ENCODE measurements at regions not wholly inside any gene's neighbourhood (a gene's known extent, or its start where the extent isn't known, plus 50 kb on each side); places are given as distances from the start of the nearest gene placed in this dataset.

- Histone ChIP-seq H3K4me3 (ENCODE audit: low read length) (no peak overlapping the region), H3K4me1 (ENCODE audit: control insufficient read depth, insufficient read depth, low read length) (peaks cover 7% of the 10 kb centered on the region), H3K9me3 (ENCODE audit: control insufficient read depth, low read depth, low read length) (peaks cover 3% of the 10 kb centered on the region), H3K27ac (ENCODE audit: low read length) (peak overlapping the region; percentile 21), H3K36me3 (ENCODE audit: control insufficient read depth, insufficient read depth, low read length) (no peaks in the 10 kb centered on the region), H3K27me3 (ENCODE audit: control insufficient read depth, insufficient read depth, low read length) (no peaks in the 10 kb centered on the region)
- WGBS (ENCODE audit: insufficient coverage, low lambda C conversion rate), result no CpG with 5 or more reads among the region's 4 CpGs
- DNase-seq, result peak in 1 of 2 donors; percentile 33
Measured at GRCh38 chr14:97456958-97457357, 659.8 kb downstream of the VRK1 start.

GRCh38 chr14:97457575-97458085, 660.4 kb downstream of the VRK1 start:
- Histone ChIP-seq H3K4me1 (ENCODE audit: control insufficient read depth, insufficient read depth, low read length) (peaks cover 7% of the 10 kb centered on the region), H3K27me3 (ENCODE audit: control insufficient read depth, insufficient read depth, low read length) (no peaks in the 10 kb centered on the region), H3K4me3 (ENCODE audit: low read length) (no peak overlapping the region), H3K27ac (ENCODE audit: low read length) (no peak overlapping the region), H3K9me3 (ENCODE audit: control insufficient read depth, low read depth, low read length) (peaks cover 3% of the 10 kb centered on the region), H3K36me3 (ENCODE audit: control insufficient read depth, insufficient read depth, low read length) (no peaks in the 10 kb centered on the region)
- DNase-seq, result no peak
- no CpG with 5 or more reads among the region's 16 CpGs for WGBS (ENCODE audit: insufficient coverage, low lambda C conversion rate)

DNA sequence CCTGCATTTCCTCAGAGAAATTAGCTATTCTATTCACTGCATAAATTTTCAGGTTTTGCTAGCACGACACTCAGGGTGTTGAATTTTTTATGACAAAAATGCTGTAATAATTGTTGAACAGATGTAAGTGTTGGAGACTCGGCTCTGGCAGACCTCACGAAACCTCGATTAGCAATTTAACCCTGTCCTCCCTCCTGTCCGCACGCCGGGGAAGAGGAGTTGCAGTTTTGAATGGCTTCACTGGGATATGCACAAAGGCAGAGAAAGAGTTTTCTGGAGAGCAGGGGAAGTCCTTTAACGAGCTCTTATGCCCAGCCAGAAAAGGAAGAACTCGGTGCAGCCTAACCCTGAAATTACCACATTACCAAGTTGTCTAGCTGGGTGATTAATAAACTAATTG, 661.1 kb downstream of the VRK1 start:
- H3K4me3 ChIP-seq (ENCODE audit: low read length), result no peak overlapping the region
- no peaks in the 10 kb centered on the region for H3K27me3 ChIP-seq (ENCODE audit: control insufficient read depth, insufficient read depth, low read length)
- no peak for DNase-seq
- no peaks in the 10 kb centered on the region for H3K36me3 ChIP-seq (ENCODE audit: control insufficient read depth, insufficient read depth, low read length)
- peaks cover 7% of the 10 kb centered on the region for H3K4me1 ChIP-seq (ENCODE audit: control insufficient read depth, insufficient read depth, low read length)
- H3K9me3 ChIP-seq (ENCODE audit: control insufficient read depth, low read depth, low read length), result peaks cover 3% of the 10 kb centered on the region
- H3K27ac ChIP-seq (ENCODE audit: low read length), result no peak overlapping the region
- 100% methylated on average over 1 of the region's 9 CpGs for WGBS (ENCODE audit: insufficient coverage, low lambda C conversion rate)

GRCh38 chr14:97458661-97459579, 661.7 kb downstream of the VRK1 start:
- Histone ChIP-seq H3K9me3 (ENCODE audit: control insufficient read depth, low read depth, low read length) (peaks cover 3% of the 10 kb centered on the region), H3K36me3 (ENCODE audit: control insufficient read depth, insufficient read depth, low read length) (no peaks in the 10 kb centered on the region), H3K4me3 (ENCODE audit: low read length) (peak overlapping the region; percentile 26), H3K4me1 (ENCODE audit: control insufficient read depth, insufficient read depth, low read length) (peaks cover 7% of the 10 kb centered on the region), H3K27me3 (ENCODE audit: control insufficient read depth, insufficient read depth, low read length) (no peaks in the 10 kb centered on the region), H3K27ac (ENCODE audit: low read length) (no peak overlapping the region)
- peak; percentile 61 to 85 for DNase-seq
- no CpG with 5 or more reads among the region's 33 CpGs for WGBS (ENCODE audit: insufficient coverage, low lambda C conversion rate)

DNA sequence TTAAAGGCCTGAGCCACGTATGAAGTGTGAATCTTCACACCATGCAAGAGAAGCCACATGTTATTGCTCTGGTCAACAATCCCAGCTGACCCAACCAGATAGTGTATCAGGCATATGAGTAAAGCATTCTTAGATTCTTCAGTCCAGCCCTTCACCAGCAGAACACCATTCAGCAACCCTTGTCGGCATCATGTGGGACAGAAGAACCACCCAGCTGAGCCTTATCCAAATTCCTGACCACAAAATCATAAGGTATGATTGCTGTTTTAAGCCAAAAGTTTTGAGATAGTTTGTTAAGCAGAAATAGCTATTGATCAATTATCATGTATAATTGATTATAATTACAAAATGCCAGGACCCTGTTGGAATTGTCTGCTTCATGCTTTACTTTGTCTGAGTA, 664.9 kb downstream of the VRK1 start:
- Histone ChIP-seq H3K4me3 (ENCODE audit: low read length) (no peak overlapping the region), H3K9me3 (ENCODE audit: control insufficient read depth, low read depth, low read length) (peaks cover 3% of the 10 kb centered on the region), H3K36me3 (ENCODE audit: control insufficient read depth, insufficient read depth, low read length) (no peaks in the 10 kb centered on the region), H3K27ac (ENCODE audit: low read length) (no peak overlapping the region), H3K4me1 (ENCODE audit: control insufficient read depth, insufficient read depth, low read length) (peaks cover 3% of the 10 kb centered on the region), H3K27me3 (ENCODE audit: control insufficient read depth, insufficient read depth, low read length) (no peaks in the 10 kb centered on the region)
- WGBS (ENCODE audit: insufficient coverage, low lambda C conversion rate), result no CpG with 5 or more reads among the region's 2 CpGs
- no peak for DNase-seq

DNA sequence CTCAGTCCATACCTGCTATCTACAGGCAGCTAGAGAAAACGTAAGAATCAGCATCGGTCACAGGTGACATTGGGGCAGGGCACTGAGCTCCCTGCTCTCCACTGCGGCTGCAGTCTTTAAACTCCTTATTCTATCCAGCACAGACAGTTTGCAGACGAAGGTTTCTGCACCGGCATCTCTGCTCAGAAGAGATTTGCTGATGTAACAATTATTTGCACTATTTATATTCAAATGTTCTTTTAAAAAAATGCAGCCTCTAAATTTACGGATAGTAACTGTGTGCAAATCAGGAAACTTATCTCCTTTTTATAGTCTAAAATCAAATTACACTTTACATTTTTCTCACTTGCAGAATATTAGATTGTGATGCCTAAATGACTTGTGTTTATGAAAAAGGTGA, 671.0 kb downstream of the VRK1 start:
- Histone ChIP-seq H3K27me3 (ENCODE audit: control insufficient read depth, insufficient read depth, low read length) (peaks cover 4% of the 10 kb centered on the region), H3K9me3 (ENCODE audit: control insufficient read depth, low read depth, low read length) (no peaks in the 10 kb centered on the region), H3K4me3 (ENCODE audit: low read length) (no peak overlapping the region), H3K4me1 (ENCODE audit: control insufficient read depth, insufficient read depth, low read length) (no peaks in the 10 kb centered on the region), H3K27ac (ENCODE audit: low read length) (no peak overlapping the region), H3K36me3 (ENCODE audit: control insufficient read depth, insufficient read depth, low read length) (no peaks in the 10 kb centered on the region)
- DNase-seq, result no peak
- WGBS (ENCODE audit: insufficient coverage, low lambda C conversion rate), result 88% methylated on average over 1 of the region's 6 CpGs

GRCh38 chr14:97477353-97477752, 680.2 kb downstream of the VRK1 start:
- Histone ChIP-seq H3K27me3 (ENCODE audit: control insufficient read depth, insufficient read depth, low read length) (no peaks in the 10 kb centered on the region), H3K36me3 (ENCODE audit: control insufficient read depth, insufficient read depth, low read length) (no peaks in the 10 kb centered on the region), H3K4me1 (ENCODE audit: control insufficient read depth, insufficient read depth, low read length) (no peaks in the 10 kb centered on the region), H3K27ac (ENCODE audit: low read length) (no peak overlapping the region), H3K9me3 (ENCODE audit: control insufficient read depth, low read depth, low read length) (no peaks in the 10 kb centered on the region), H3K4me3 (ENCODE audit: low read length) (no peak overlapping the region)
- no CpG with 5 or more reads among the region's 4 CpGs for WGBS (ENCODE audit: insufficient coverage, low lambda C conversion rate)
- no peak for DNase-seq

DNA sequence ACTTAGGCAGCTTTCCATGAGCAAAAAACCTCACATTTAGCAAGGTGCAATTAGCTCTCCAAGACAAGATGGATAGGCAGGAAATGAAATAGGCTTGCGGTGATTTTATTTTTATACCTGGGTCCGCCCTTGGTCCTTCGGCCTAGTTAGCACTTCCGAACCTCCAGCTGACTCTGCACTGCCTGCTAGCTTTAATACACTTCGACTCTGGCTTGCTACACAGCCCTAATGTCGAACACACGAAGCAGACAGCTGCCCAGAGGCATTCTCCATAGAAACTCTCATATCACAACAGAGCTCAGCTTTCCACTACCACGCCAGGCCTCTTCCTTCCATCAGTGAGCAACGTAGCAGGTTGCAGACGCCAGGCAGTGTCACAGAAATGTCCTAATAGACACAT, 688.0 kb downstream of the VRK1 start:
- H3K4me1 ChIP-seq (ENCODE audit: control insufficient read depth, insufficient read depth, low read length), result no peaks in the 10 kb centered on the region
- no peak overlapping the region for H3K4me3 ChIP-seq (ENCODE audit: low read length)
- no peak overlapping the region for H3K27ac ChIP-seq (ENCODE audit: low read length)
- DNase-seq, result no peak
- no peaks in the 10 kb centered on the region for H3K9me3 ChIP-seq (ENCODE audit: control insufficient read depth, low read depth, low read length)
- 81% methylated on average over 3 of the region's 10 CpGs for WGBS (ENCODE audit: insufficient coverage, low lambda C conversion rate)
- no peaks in the 10 kb centered on the region for H3K27me3 ChIP-seq (ENCODE audit: control insufficient read depth, insufficient read depth, low read length)
- no peaks in the 10 kb centered on the region for H3K36me3 ChIP-seq (ENCODE audit: control insufficient read depth, insufficient read depth, low read length)

- no peak overlapping the region for H3K4me3 ChIP-seq (ENCODE audit: low read length)
- no peaks in the 10 kb centered on the region for H3K4me1 ChIP-seq (ENCODE audit: control insufficient read depth, insufficient read depth, low read length)
- no peaks in the 10 kb centered on the region for H3K36me3 ChIP-seq (ENCODE audit: control insufficient read depth, insufficient read depth, low read length)
- no CpG with 5 or more reads among the region's 13 CpGs for WGBS (ENCODE audit: insufficient coverage, low lambda C conversion rate)
- no peak overlapping the region for H3K27ac ChIP-seq (ENCODE audit: low read length)
- H3K9me3 ChIP-seq (ENCODE audit: control insufficient read depth, low read depth, low read length), result no peaks in the 10 kb centered on the region
- no peaks in the 10 kb centered on the region for H3K27me3 ChIP-seq (ENCODE audit: control insufficient read depth, insufficient read depth, low read length)
- DNase-seq, result no peak
Measured at GRCh38 chr14:97486601-97487120, 689.5 kb downstream of the VRK1 start.

DNA sequence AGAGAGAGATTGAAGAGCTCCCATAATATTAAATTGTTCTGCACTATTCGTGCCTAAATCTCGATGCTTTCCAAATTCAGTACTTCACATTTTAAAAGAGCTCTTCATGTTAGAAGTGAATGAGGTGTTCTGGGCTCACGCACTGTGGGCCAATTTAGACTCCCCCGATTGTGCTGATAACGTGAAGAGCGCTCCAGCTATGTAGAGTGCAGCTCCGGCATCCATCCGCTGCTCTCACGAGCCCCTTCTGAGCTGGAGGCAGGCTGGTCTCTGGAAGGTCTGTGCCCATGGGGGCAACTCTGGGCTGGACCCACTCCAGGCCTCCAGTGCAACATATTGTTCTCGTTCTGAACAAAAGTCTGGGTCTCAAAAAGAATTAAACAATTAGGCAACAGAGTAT, 692.6 kb downstream of the VRK1 start:
- WGBS (ENCODE audit: insufficient coverage, low lambda C conversion rate), result 100% methylated on average over 2 of the region's 10 CpGs

More for the DNA sequence above, 692.6 kb downstream of the VRK1 start:
- Histone ChIP-seq H3K9me3 (ENCODE audit: control insufficient read depth, low read depth, low read length) (no peaks in the 10 kb centered on the region), H3K27ac (ENCODE audit: low read length) (no peak overlapping the region), H3K4me3 (ENCODE audit: low read length) (no peak overlapping the region), H3K36me3 (ENCODE audit: control insufficient read depth, insufficient read depth, low read length) (no peaks in the 10 kb centered on the region), H3K27me3 (ENCODE audit: control insufficient read depth, insufficient read depth, low read length) (no peaks in the 10 kb centered on the region), H3K4me1 (ENCODE audit: control insufficient read depth, insufficient read depth, low read length) (no peaks in the 10 kb centered on the region)
- DNase-seq, result no peak
